SK-N-MC (cell line): ENCODE measurements at regions not wholly inside any gene's neighbourhood (a gene's known extent, or its start where the extent isn't known, plus 50 kb on each side); places are given as distances from the start of the nearest gene placed in this dataset.

Source experiments
- EZH2 ChIP-seq: fragments of 200-600 bp; sonication (generic); IDR thresholded peaks from one replicate; pipeline ENCODE4 v1.6.1; 2017; ENCODE audit warnings: antibody characterized with exemption
- POLR2AphosphoS5 ChIP-seq: IDR thresholded peaks from 2 replicates; pipeline ENCODE4 v1.6.1; 2012; ENCODE audit warnings: mild to moderate bottlenecking, low read depth, low read length, borderline replicate concordance

DNA sequence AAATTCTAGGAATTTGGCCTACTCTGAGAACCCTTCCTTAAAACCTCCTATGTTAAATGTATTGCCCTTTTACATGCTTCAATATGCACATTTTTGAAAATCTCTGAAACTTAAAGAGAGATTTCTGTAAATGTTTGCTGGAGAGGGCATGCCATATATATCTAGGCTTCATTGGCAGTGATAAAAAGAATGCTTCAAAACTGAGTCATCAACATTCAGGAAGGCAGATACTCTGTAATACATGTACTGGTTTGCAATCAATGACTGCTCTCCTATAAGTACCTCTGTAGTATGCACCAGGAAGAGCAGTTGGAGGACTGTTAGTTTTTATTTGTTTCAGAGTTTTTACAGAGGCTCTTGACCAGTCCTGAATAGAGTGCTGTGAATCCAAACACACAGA, 739.9 kb downstream of the SLC16A7 start:
- no peak for TF ChIP-seq POLR2AphosphoS5
- TF ChIP-seq EZH2: no peak
